OCI-LY3 (cell line): ENCODE measurements at regions not wholly inside any gene's neighbourhood (a gene's known extent, or its start where the extent isn't known, plus 50 kb on each side); places are given as distances from the start of the nearest gene placed in this dataset.

Experiments used
- CTCF ChIP-seq: fragments of 200-600, 300-600 bp; sonication (generic); IDR thresholded peaks from 2 replicates; pipeline ENCODE4 v1.5.1; 2014; ENCODE audit warnings: antibody characterized with exemption, low read length, low read depth
- EZH2phosphoT487 ChIP-seq: fragments of 200-600 bp; shearing (Covaris generic); IDR thresholded peaks from 2 replicates; pipeline ENCODE4 v1.6.1; 2018; ENCODE audit warnings: antibody characterized with exemption, mixed run types, low read depth

- no peak for TF ChIP-seq CTCF
- no peak for TF ChIP-seq EZH2phosphoT487
These were observed 360.2 kb downstream of the KCNA4 start for GRCh38 chr11:29656597-29656996.
